ENCODE measurements at regions not wholly inside any gene's neighbourhood (a gene's known extent, or its start where the extent isn't known, plus 50 kb on each side); places are given as distances from the start of the nearest gene placed in this dataset.

DNA sequence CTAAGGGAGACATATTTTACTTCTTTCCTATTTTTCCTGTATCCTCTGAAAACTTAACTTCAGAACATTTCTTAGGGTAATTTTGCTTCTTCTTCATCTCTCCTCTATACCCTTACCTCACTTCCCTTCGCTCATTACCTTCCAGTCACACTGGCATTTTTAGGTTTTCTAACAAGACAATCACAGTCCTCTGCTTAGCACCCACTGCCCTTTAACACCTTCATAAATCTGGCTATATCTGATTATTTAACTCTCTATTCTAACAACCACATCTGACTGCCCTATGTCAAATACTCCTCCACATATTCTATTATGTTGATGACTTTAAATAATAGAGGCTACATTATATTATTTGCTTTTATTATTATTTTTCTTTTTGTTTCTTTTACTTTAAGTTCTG lies 1058.0 kb upstream of the CNTN5 start (continued):
- TF ChIP-seq, protein P1, sequence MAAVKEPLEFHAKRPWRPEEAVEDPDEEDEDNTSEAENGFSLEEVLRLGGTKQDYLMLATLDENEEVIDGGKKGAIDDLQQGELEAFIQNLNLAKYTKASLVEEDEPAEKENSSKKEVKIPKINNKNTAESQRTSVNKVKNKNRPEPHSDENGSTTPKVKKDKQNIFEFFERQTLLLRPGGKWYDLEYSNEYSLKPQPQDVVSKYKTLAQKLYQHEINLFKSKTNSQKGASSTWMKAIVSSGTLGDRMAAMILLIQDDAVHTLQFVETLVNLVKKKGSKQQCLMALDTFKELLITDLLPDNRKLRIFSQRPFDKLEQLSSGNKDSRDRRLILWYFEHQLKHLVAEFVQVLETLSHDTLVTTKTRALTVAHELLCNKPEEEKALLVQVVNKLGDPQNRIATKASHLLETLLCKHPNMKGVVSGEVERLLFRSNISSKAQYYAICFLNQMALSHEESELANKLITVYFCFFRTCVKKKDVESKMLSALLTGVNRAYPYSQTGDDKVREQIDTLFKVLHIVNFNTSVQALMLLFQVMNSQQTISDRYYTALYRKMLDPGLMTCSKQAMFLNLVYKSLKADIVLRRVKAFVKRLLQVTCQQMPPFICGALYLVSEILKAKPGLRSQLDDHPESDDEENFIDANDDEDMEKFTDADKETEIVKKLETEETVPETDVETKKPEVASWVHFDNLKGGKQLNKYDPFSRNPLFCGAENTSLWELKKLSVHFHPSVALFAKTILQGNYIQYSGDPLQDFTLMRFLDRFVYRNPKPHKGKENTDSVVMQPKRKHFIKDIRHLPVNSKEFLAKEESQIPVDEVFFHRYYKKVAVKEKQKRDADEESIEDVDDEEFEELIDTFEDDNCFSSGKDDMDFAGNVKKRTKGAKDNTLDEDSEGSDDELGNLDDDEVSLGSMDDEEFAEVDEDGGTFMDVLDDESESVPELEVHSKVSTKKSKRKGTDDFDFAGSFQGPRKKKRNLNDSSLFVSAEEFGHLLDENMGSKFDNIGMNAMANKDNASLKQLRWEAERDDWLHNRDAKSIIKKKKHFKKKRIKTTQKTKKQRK (IDR thresholded peaks at IDR 0.05; ENCODE audit: low read depth, low read length), result no peak
- TF ChIP-seq FOXM1 (IDR thresholded peaks at IDR 0.05; ENCODE audit: low read depth, low read length) (no peak), MTA2 (IDR thresholded peaks at IDR 0.05; ENCODE audit: low read depth) (no peak)

DNA sequence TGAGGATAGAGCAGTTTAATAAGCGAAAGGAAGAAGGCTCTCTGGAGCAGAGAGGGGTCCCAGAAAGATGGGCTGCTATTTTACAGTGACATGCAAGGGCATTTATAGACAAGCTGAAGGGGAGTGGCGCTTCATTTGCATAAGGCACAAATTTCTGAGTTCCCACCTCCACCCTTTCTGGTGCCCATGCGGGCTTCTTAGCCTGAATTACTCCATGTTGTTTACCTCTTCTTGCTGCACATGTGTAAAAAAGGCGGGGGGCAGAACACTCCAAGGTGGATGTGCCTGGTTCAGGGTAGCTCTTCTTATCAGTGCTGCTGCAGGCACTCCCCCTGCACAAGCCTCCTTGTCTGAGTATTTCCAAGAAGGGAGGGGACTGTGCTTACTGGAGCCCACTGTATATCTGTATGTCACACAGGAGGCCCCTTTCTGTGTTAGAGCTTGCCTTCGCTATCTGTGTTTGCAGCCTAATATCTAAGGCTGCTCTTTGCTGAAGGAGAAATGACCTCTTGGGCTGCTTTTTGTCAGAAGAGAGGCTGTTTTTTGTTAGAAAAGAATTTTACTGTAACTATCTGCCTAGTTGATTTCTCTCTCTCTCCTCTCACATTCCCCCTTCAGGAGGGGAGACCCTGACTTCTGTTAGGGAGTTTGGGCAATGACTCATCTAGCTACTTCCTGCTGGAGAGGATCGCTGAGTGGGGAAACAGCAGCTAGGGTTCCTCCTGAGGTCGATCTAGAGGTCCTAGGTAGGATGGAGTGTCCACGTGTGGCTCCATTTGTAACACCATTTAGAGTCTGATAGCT lies 1057.0 kb upstream of the CNTN5 start:
- no peak overlapping the region for H3K9ac ChIP-seq (ENCODE audit: control insufficient read depth, insufficient read depth, low read length)
- H3K4me1 ChIP-seq (ENCODE audit: control insufficient read depth, insufficient read depth, low read length), result no peaks in the 10 kb centered on the region
- no peaks in the 10 kb centered on the region for H3K9me3 ChIP-seq (replicated peaks; ENCODE audit: control insufficient read depth, insufficient read depth, low read length)
- H3K4me2 ChIP-seq (ENCODE audit: control insufficient read depth, insufficient read depth), result no peak overlapping the region
- intact Hi-C loops (cut with micrococcal nuclease; ENCODE audit: unreplicated experiment), result no loop called here
- FAIRE-seq, result no peak
- no peak overlapping the region for H3K4me3 ChIP-seq
- TF ChIP-seq FOXM1 (IDR thresholded peaks at IDR 0.05; ENCODE audit: low read depth, low read length), result no peak
- TF ChIP-seq, protein P2, sequence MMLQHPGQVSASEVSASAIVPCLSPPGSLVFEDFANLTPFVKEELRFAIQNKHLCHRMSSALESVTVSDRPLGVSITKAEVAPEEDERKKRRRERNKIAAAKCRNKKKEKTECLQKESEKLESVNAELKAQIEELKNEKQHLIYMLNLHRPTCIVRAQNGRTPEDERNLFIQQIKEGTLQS (IDR thresholded peaks at IDR 0.05; ENCODE audit: borderline replicate concordance, extremely low read depth, low read depth, low read length), result no peak
- no peak for TF ChIP-seq RFX5 (IDR thresholded peaks at IDR 0.05; ENCODE audit: low read depth, low read length)
- no peak for TF ChIP-seq RAD51 (IDR thresholded peaks at IDR 0.05)
- no peak for DNase-seq (ENCODE audit: low read depth, low spot score)
- ATAC-seq, result no peak
- ChIA-PET SMC1A (ENCODE audit: uncharacterized antibody, unreplicated experiment) (no interaction called here), CTCF (no interaction called here), POLR2A (no interaction called here), RAD21 (ENCODE audit: unreplicated experiment) (no interaction called here)
- no TSS peak for BruUV-seq (replicated peaks)
- 9% methylated on average over 8 of the region's 8 CpGs for WGBS (ENCODE audit: insufficient coverage, insufficient replicate concordance, low lambda C conversion rate, missing lambda C conversion rate)
- H3K79me2 ChIP-seq (ENCODE audit: control insufficient read depth, insufficient read depth, low read length), result no peaks in the 10 kb centered on the region
- no peak overlapping the region for H3K27ac ChIP-seq (ENCODE audit: control insufficient read depth, insufficient read depth)
- H2AFZ ChIP-seq (ENCODE audit: control insufficient read depth, low read depth, low read length), result no peak overlapping the region
- no peaks in the 10 kb centered on the region for H3K36me3 ChIP-seq (ENCODE audit: control insufficient read depth in 2 of 2, insufficient read depth in 2 of 2, low read length in 1 of 2)
- in situ Hi-C loops (cut with MboI), result no loop called here
- no peaks in the 10 kb centered on the region for H3K27me3 ChIP-seq (replicated peaks in 1 of 2; ENCODE audit: control insufficient read depth in 2 of 2, insufficient read depth in 2 of 2, low read length in 1 of 2)
- H4K20me1 ChIP-seq (ENCODE audit: control insufficient read depth, insufficient read depth), result no peaks in the 10 kb centered on the region

All from GM12878 (cell line).